GM13976 (cell line): ENCODE measurements at regions not wholly inside any gene's neighbourhood (a gene's known extent, or its start where the extent isn't known, plus 50 kb on each side); places are given as distances from the start of the nearest gene placed in this dataset.

Experiments used
- DNase-seq: peaks from one replicate; pipeline ENCODE4 v3.0.0; 2012; ENCODE audit warnings: low spot score
- CTCF ChIP-seq: IDR thresholded peaks from 2 replicates; pipeline ENCODE4 v1.5.1; 2012; ENCODE audit warnings: borderline replicate concordance, mild to moderate bottlenecking; ENCODE audit not compliant: insufficient read depth; ENCODE audit errors: extremely low read depth, missing control alignments, control extremely low read depth
- in situ Hi-C: fragments of 300-500 bp; cut with MboI; formaldehyde crosslinking; loops from one replicate; pipeline ENCODE4 v1.12.0; 2022; ENCODE audit warnings: low sequenced_read_pairs, mixed read lengths, inconsistent platforms; ENCODE audit not compliant: unreplicated experiment

- TF ChIP-seq CTCF = no peak
- in situ Hi-C loops = no loop called here
- DNase-seq = no peak
Measured at GRCh38 chr15:62964251-62964650, 78.3 kb upstream of the TPM1 start.

GRCh38 chr15:62966294-62967078, 76.1 kb upstream of the TPM1 start:
- TF ChIP-seq CTCF = no peak
- in situ Hi-C loops = no loop called here
- no peak for DNase-seq

- TF ChIP-seq CTCF = no peak
- DNase-seq = no peak
- in situ Hi-C loops = no loop called here
Measured at GRCh38 chr15:62968699-62969098, 73.8 kb upstream of the TPM1 start.

GRCh38 chr15:62969442-62970089, 73.0 kb upstream of the TPM1 start:
- no peak for TF ChIP-seq CTCF
- in situ Hi-C loops = no loop called here
- no peak for DNase-seq

GRCh38 chr15:62972814-62973213, 69.7 kb upstream of the TPM1 start:
- in situ Hi-C loops = no loop called here
- no peak for DNase-seq
- TF ChIP-seq CTCF = no peak

GRCh38 chr15:62975515-62975914, 67.0 kb upstream of the TPM1 start:
- in situ Hi-C loops = no loop called here
- no peak for DNase-seq
- TF ChIP-seq CTCF = no peak
